ENCODE measurements at regions not wholly inside any gene's neighbourhood (a gene's known extent, or its start where the extent isn't known, plus 50 kb on each side); places are given as distances from the start of the nearest gene placed in this dataset.

- no peak for FAIRE-seq
- no peak for DNase-seq (ENCODE audit: low spot score)
Observed at GRCh38 chr10:44435196-44435595, 50.3 kb upstream of the CXCL12 start.

DNA sequence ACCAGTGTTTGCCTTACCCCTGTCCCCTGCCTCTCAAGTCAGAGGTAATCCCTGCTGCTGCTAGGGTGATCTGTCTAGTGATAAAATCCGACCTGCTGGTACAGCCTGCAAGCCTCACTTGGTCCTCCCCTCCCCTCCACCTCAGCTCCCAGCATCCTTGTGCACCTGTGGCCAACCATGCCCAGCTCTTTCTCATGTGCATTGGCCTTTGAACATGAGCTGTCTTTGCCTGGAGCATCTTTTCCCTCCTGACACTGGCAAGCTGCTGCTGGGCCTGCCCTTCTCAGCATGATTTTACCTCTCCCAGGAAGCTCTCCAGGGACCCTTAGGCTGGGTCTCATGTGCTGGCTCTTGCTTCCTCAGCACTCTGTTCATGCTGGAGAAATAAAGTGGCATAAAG lies 51.3 kb upstream of the CXCL12 start:
- no peak for DNase-seq (ENCODE audit: low spot score)
- no peak for FAIRE-seq

DNA sequence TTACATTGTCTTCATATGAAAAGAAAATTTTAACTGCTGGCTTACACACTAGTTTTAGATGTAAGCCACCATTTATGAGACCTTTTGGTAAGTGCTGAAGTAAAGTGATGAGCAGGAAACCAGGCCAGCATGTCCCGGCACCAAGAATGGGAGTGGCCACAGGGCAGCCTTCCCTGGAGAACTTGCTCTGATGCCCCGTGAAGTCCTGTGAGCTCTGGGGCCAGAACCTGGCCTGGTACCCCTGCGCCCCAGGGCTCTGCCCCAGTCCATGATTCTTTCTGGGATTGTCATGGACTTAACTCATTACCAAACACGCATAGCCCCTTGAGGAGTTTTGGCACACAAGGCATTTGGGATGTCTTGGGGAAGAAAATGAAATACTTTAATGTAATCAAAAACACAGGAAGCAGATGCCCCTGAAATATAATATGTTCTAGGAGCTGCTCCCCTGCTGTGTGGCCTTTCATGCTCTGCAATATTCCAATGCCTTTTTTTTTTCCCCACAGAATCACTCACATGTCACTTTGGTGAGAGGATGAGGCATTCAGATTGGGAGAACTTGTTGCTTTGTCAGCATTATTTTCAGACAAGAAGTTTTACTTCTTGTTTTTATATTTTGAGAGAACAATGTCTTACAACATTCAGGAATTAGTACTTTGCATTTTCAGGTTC lies 53.1 kb upstream of the CXCL12 start:
- FAIRE-seq (no peak), DNase-seq (ENCODE audit: low spot score) (no peak)

DNA sequence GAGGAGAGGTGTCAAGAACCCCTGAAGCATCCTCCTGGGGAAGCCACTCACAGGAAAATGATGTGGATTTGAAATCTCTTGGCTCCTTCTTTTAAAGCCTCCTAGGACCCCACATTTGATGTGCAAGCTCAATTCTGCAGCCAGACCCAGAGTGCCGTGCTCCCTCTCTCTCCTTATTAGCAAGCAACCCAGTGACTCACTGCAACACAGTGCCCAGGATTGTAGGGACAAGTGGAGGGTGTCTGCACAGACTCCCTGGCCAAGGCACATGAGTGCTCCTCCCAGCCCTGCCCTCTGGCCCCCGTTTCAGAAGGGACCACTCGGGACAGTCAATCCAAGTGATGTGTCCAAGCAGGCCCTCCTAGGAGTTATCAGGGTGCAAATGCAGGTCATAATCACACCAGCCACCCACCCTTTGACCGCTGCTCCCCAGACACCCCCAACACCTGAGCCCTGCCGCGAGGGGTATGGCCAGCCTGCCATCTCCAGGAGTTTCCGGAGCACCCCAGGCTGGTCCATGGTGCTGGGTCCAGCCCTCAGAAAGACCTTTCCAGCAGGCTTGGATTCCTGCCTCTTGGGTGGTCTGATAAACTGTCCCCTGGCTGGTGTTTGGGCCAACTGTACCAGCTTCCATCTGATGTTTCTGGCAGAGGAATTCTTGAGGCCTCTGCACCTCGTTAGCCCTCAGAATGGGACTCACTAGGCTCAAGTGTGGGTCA lies 54.5 kb upstream of the CXCL12 start:
- DNase-seq (ENCODE audit: low spot score) (no peak), FAIRE-seq (no peak)

DNA sequence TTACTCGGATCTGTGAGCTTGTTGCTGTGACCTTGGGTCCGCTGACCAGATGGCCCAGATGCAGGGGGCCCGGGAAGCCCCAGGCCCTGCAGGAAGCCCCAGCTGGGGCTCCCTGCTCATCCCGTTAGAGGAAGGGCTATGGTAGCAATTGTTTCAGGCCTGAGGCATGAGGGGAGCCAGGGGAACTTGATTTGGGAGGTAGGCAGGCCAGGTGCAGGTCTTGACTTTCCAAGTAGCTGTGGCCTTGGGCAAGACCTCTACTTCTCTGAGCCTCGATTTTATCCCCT lies 55.0 kb upstream of the CXCL12 start:
- no peak for DNase-seq (ENCODE audit: low spot score)
- FAIRE-seq, result no peak

GRCh38 chr10:44457259-44457658 lies 72.4 kb upstream of the CXCL12 start:
- FAIRE-seq, result no peak
- no peak for DNase-seq (ENCODE audit: low spot score)

DNA sequence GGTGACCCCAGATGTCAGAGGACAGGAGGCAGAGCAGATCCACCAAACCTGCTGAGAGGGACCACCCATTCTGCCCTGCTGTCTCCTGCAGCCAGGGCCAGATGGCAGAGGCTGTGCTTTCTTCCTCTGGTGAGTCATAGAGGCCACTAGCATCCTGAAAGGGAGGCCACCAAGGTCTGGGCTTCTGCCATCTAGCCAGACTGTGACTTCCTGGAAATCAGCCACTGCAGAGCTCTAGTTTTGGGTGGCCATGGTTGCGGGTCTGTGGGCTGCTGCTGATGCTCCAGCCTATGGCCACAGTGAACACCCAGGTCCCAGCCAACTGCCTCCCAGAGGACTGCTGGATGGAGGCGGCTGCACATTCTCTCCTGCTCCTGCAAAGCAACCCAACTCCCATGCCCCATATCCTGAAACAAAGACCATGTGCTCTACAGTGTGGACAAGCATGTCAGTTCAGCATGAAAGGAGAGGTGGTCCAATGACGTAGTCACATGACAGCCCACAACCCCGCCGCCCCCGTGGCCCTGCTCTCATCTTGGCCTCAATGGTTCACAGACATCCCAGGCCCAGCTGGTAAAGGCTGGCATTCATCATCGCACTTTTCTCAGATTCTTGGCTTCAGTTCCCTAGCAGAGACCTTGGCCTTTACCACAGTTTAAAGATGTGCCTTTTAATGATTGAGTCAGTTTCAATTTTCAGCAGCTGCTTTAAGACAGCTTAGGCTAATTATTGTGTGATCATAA lies 73.9 kb upstream of the CXCL12 start:
- FAIRE-seq (no peak), DNase-seq (ENCODE audit: low spot score) (no peak)

DNA sequence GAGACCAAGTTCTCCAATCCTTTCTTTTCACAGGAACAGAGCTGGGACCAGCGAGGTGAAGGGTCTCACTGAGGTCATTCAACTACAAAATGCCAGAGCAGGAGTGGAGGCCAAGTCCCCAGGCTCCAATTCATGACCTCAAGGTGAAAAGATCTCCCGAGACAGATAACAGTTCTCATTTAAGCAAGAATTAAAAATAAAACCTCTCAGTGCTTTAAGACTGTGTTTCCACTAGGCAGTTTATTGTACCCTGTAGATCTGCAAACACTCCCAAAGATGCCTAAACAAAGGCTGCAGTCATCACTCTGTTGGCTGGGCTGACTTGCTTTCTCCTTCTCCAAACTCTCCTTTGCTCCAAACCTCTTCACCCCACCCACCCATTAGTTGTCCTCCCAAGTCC lies 74.8 kb upstream of the CXCL12 start:
- FAIRE-seq, result no peak

DNA sequence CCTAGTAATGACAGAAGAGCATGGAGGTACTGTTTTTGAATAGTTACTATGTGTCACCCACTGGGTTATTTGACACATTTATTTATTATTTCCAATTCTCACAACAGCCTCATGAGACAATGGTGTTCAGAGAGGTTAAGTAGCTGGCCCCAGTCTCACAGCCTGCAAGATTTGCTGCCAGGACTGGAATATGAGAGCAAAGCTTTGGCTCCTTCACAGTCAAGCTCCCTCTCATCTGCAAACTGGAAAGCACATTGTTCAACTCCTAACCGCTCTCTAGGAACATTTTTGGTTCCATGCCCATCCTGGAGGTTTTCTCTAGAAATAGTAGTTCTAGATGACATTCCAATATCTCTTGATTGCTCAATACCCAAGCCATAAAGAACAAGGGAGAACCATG lies 75.5 kb upstream of the CXCL12 start:
- FAIRE-seq (no peak), DNase-seq (ENCODE audit: low spot score) (no peak)

More for the DNA sequence above, 74.8 kb upstream of the CXCL12 start:
- DNase-seq (ENCODE audit: low spot score), result no peak

- no peak for FAIRE-seq
- DNase-seq (ENCODE audit: low spot score), result no peak
Observed at GRCh38 chr10:44462338-44462914, 77.5 kb upstream of the CXCL12 start.

GRCh38 chr10:44463511-44464121 lies 78.7 kb upstream of the CXCL12 start:
- FAIRE-seq, result no peak

GRCh38 chr10:44464503-44464902 lies 79.6 kb upstream of the CXCL12 start:
- DNase-seq (ENCODE audit: low spot score) (no peak), FAIRE-seq (no peak)

More at GRCh38 chr10:44463511-44464121, 78.7 kb upstream of the CXCL12 start:
- DNase-seq (ENCODE audit: low spot score), result no peak

- DNase-seq (ENCODE audit: low spot score) (no peak), FAIRE-seq (no peak)
Observed at GRCh38 chr10:44465401-44466115, 80.7 kb upstream of the CXCL12 start.

DNA sequence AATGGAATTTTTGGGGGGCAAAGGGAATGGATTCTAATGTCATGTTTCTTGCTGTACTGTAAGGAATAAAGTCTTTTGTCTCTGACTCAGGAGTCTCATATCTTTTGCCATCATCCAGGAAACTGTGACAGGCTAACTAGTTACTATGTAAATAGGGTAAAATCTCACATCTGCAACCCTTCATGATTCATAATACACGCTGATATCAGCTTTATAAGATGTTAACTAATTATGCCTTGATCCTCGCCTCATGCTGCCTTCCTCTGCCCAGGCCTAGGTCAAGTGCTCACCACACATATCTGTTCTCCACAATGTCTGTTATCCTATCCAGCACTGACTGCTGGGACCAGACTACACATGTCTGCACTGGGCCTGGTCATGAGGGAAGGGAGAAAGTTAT lies 81.3 kb upstream of the CXCL12 start:
- no peak for DNase-seq (ENCODE audit: low spot score)
- no peak for FAIRE-seq

DNA sequence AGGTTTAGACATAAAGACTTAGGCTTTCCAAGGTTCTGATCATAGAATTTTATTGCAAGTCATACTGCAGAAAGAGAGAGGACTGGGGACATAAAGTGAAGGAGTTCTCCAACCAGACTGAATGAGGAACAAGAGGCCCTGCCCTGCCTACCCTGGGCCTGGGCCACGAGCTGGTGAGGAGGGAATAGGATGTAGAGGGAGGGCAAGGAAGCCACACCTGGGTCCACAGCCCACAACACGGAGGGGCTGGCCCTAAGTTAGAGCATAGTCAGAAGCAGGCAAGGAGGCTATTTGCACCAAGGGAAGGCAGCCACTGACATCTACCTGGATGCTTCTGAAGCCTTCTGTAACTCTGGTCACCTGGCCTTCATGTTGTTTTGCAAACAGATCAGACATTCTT lies 82.2 kb upstream of the CXCL12 start:
- FAIRE-seq, result no peak
- no peak for DNase-seq (ENCODE audit: low spot score)

DNA sequence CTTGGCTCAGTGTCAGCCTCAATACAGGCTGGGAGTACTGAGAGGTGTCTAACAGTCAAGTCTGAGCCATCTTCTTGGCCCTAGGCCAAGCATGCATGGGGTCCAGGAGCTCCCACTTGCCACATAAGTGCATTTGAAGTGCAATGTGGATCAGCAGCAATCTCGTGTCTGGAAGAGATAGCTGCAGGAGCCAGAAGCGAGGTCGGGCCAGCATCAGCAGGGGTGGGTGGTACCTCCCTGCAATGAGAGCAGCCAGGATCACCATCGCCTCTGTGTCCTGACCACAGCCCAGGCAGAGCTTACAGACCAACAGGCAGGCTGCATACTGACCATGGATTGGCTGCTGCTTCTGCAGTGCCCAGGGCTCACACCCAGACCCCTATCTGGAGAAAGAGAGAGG lies 83.0 kb upstream of the CXCL12 start:
- no peak for FAIRE-seq
- DNase-seq (ENCODE audit: low spot score), result no peak

GRCh38 chr10:44468525-44468924 lies 83.6 kb upstream of the CXCL12 start:
- DNase-seq (ENCODE audit: low spot score) (no peak), FAIRE-seq (no peak)

DNA sequence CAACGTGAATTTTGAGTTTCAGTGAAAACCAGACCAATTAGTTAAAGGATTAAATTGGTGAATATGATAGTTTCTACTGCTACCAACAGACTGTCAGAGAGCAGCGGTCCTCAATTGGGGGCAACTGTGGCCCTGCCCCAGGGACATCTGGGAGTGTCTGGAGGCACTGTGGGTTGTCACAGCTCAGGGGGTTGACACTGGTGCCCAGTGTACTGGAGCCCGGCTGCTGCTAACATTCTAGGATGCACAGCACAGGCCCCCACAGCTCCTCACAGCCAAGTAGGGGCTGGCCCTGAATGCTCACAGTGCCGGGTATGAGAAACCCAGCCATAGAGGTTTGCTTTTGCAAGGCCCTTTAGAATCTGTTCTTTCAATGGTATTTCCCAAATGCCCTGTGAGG lies 84.1 kb upstream of the CXCL12 start:
- DNase-seq (ENCODE audit: low spot score) (no peak), FAIRE-seq (no peak)

GRCh38 chr10:44470784-44471183 lies 85.9 kb upstream of the CXCL12 start:
- FAIRE-seq (no peak), DNase-seq (ENCODE audit: low spot score) (no peak)

- no peak for DNase-seq (ENCODE audit: low spot score)
- FAIRE-seq, result no peak
Observed at GRCh38 chr10:44471410-44471809, 86.5 kb upstream of the CXCL12 start.

DNA sequence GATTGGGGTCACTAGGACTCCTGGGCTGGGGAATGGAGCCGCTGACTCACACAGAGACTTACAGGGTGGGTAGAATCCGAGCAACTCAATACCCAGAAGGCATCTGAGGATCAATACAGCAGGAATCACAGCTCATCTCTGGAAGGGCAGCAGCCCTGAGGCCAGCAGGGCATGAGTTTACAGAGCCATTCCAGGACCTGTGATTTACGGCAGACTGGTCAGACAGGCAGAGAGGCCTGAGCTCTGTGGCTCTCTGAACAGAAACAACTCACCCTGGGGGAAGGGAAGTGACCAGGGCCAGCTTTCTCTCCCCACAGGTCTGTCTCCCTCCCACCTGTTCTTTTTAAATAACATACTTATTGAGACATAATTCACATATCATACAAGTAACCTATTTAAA lies 88.2 kb upstream of the CXCL12 start:
- no peak for FAIRE-seq
- DNase-seq (ENCODE audit: low spot score), result no peak
